ENCODE measurements at regions not wholly inside any gene's neighbourhood (a gene's known extent, or its start where the extent isn't known, plus 50 kb on each side); places are given as distances from the start of the nearest gene placed in this dataset.

- TF ChIP-seq SIN3A (IDR thresholded peaks at IDR 0.05; ENCODE audit: borderline replicate concordance, low read depth, low read length) = no peak
- TF ChIP-seq, protein P1, sequence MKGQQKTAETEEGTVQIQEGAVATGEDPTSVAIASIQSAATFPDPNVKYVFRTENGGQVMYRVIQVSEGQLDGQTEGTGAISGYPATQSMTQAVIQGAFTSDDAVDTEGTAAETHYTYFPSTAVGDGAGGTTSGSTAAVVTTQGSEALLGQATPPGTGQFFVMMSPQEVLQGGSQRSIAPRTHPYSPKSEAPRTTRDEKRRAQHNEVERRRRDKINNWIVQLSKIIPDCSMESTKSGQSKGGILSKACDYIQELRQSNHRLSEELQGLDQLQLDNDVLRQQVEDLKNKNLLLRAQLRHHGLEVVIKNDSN (IDR thresholded peaks at IDR 0.05; ENCODE audit: borderline replicate concordance, low read depth) = no peak
- TF ChIP-seq GATA2 (CRISPR knock-in tag; IDR thresholded peaks at IDR 0.05) = no peak
- TF ChIP-seq TAF1 (IDR thresholded peaks at IDR 0.05; ENCODE audit: borderline replicate concordance, low read depth, low read length) = no peak
- TF ChIP-seq RFX5 (IDR thresholded peaks at IDR 0.05; ENCODE audit: low read length) = no peak
- TF ChIP-seq MEF2A (IDR thresholded peaks at IDR 0.05; ENCODE audit: borderline replicate concordance, low read depth) = no peak
- no peak for TF ChIP-seq PBX3 (IDR thresholded peaks at IDR 0.05)
- TF ChIP-seq SMC3 (IDR thresholded peaks at IDR 0.05; ENCODE audit: low read depth, low read length) = no peak
- no peak for TF ChIP-seq GABPA (IDR thresholded peaks at IDR 0.05; ENCODE audit: low read depth)
- no peak for TF ChIP-seq MAX (IDR thresholded peaks at IDR 0.05; ENCODE audit: low read depth)
- no peak for TF ChIP-seq RAD21 (IDR thresholded peaks at IDR 0.05; ENCODE audit: low read length)
- TF ChIP-seq EP300 (IDR thresholded peaks at IDR 0.05; ENCODE audit: borderline replicate concordance in 1 of 2, low read depth in 1 of 2, low read length in 1 of 2) = no peak
- no peak for TF ChIP-seq FOXJ3 (CRISPR knock-in tag; IDR thresholded peaks at IDR 0.05)
- TF ChIP-seq NRF1 (IDR thresholded peaks at IDR 0.05; ENCODE audit: low read depth, low read length) = no peak
- TF ChIP-seq FOSL2 (IDR thresholded peaks at IDR 0.05; ENCODE audit: borderline replicate concordance, low read depth) = no peak
- no peak for TF ChIP-seq RXRA (IDR thresholded peaks at IDR 0.05; ENCODE audit: borderline replicate concordance, low read depth)
These were observed 159.4 kb downstream of the FBLN2 start (continued) for GRCh38 chr3:13708301-13708700.

DNA sequence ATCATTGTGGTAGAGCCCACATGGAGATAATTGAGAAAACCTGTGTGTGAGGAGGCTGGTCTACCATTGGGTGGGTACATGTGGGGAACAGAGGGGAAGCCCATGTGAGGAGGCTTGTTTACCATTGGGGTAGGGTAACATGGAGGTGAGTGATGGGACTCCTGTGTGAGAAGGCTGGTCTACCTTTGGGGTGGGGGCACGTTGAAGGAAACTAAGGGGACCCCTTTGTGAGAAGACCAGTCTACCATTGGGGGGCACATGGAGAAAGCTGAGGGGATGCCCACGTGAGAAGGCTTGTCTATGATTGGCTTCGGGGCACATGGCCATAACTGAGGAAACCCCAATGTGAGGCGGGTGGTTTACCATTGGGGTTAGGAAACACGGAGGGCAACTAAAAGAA is 158.5 kb downstream of the FBLN2 start:
- Histone ChIP-seq H3K4me3 (ENCODE audit: low read depth in 2 of 2, low read length in 1 of 2) (no peak overlapping the region), H3K36me3 (replicated peaks in 1 of 2; ENCODE audit: control insufficient read depth in 1 of 2, insufficient read depth in 2 of 2, low read length in 1 of 2) (no peaks in the 10 kb centered on the region), H3K9ac (no peak overlapping the region), H3K9me3 (no peaks in the 10 kb centered on the region), H3K9me2 (no peaks in the 10 kb centered on the region), H3F3A (replicated peaks; ENCODE audit: insufficient read depth) (no peaks in the 10 kb centered on the region), H3K27me3 (ENCODE audit: insufficient read depth) (no peaks in the 10 kb centered on the region), H3K79me2 (ENCODE audit: insufficient read depth) (no peaks in the 10 kb centered on the region), H4K20me1 (ENCODE audit: insufficient read depth) (no peaks in the 10 kb centered on the region), H3K4me1 (ENCODE audit: control insufficient read depth in 1 of 2, insufficient read depth in 2 of 2, low read depth in 1 of 2, low read length in 1 of 2) (no peaks in the 10 kb centered on the region), H3K27ac (ENCODE audit: low read depth in 2 of 2, low read length in 1 of 2) (no peak overlapping the region), H2AFZ (ENCODE audit: low read depth) (no peak overlapping the region), H3K4me2 (no peak overlapping the region)
- TF ChIP-seq RCOR1 (IDR thresholded peaks at IDR 0.05; ENCODE audit: low read length) = no peak
- no peak for TF ChIP-seq FOSL2 (IDR thresholded peaks at IDR 0.05; ENCODE audit: borderline replicate concordance, low read depth)
- no peak for TF ChIP-seq TEAD4 (IDR thresholded peaks at IDR 0.05; ENCODE audit: borderline replicate concordance, insufficient read depth)
- TF ChIP-seq, protein P2, sequence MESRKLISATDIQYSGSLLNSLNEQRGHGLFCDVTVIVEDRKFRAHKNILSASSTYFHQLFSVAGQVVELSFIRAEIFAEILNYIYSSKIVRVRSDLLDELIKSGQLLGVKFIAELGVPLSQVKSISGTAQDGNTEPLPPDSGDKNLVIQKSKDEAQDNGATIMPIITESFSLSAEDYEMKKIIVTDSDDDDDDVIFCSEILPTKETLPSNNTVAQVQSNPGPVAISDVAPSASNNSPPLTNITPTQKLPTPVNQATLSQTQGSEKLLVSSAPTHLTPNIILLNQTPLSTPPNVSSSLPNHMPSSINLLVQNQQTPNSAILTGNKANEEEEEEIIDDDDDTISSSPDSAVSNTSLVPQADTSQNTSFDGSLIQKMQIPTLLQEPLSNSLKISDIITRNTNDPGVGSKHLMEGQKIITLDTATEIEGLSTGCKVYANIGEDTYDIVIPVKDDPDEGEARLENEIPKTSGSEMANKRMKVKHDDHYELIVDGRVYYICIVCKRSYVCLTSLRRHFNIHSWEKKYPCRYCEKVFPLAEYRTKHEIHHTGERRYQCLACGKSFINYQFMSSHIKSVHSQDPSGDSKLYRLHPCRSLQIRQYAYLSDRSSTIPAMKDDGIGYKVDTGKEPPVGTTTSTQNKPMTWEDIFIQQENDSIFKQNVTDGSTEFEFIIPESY (IDR thresholded peaks at IDR 0.05; ENCODE audit: borderline replicate concordance, low read depth) = no peak
- TF ChIP-seq POLR2AphosphoS5 (IDR thresholded peaks at IDR 0.05; ENCODE audit: low read depth, low read length) = no peak
- TF ChIP-seq IRF3 (IDR thresholded peaks at IDR 0.05; ENCODE audit: low read depth, low read length) = no peak
- no peak for TF ChIP-seq FOXM1 (IDR thresholded peaks at IDR 0.05; ENCODE audit: low read depth)
- no peak for TF ChIP-seq EP300 (IDR thresholded peaks at IDR 0.05; ENCODE audit: borderline replicate concordance in 1 of 2, low read depth in 1 of 2, low read length in 1 of 2)
- TF ChIP-seq USF2 (IDR thresholded peaks at IDR 0.05; ENCODE audit: borderline replicate concordance, low read depth, low read length) = no peak
- no peak for TF ChIP-seq ELF1 (IDR thresholded peaks at IDR 0.05)
- TF ChIP-seq MXI1 (IDR thresholded peaks at IDR 0.05; ENCODE audit: low read depth, low read length) = no peak
- 13% methylated on average over 5 of the region's 5 CpGs for WGBS (ENCODE audit: low lambda C conversion rate)
- CTCF ChIA-PET = no interaction called here
- POLR2A ChIA-PET = no interaction called here
- DNase-seq = no peak
